HFFc6 (cell line): ENCODE measurements at regions not wholly inside any gene's neighbourhood (a gene's known extent, or its start where the extent isn't known, plus 50 kb on each side); places are given as distances from the start of the nearest gene placed in this dataset.

Experiments
- DNase-seq: peaks from one replicate; pipeline ENCODE4 v3.0.0-alpha.2; 2018
- H3K27ac Mint-ChIP-seq: 2 replicates; pipeline ENCODE4 v1.8.0; 2020; ENCODE audit warnings: mild to moderate bottlenecking, mixed read lengths
- H3K27me3 Mint-ChIP-seq: 2 replicates; pipeline ENCODE4 v1.8.0; 2021; ENCODE audit warnings: mild to moderate bottlenecking, moderate library complexity, mixed read lengths; ENCODE audit not compliant: insufficient read depth
- H3K36me3 Mint-ChIP-seq: 2 replicates; pipeline ENCODE4 v1.8.0; 2021; ENCODE audit warnings: low read depth, mixed read lengths
- H3K4me1 Mint-ChIP-seq: 2 replicates; pipeline ENCODE4 v1.8.0; 2020; ENCODE audit warnings: low read depth, mixed read lengths
- H3K4me3 Mint-ChIP-seq: 2 replicates; pipeline ENCODE4 v1.8.0; 2020; ENCODE audit warnings: mild to moderate bottlenecking, moderate library complexity, mixed read lengths
- H3K9me3 Mint-ChIP-seq: 2 replicates; pipeline ENCODE4 v1.8.0; 2020; ENCODE audit warnings: mild to moderate bottlenecking, mixed read lengths
- CTCF ChIP-seq: fragments of 200-600 bp; sonication (generic); IDR thresholded peaks from 2 replicates; pipeline ENCODE4 v1.5.0; 2021; ENCODE audit warnings: antibody characterized with exemption, mild to moderate bottlenecking

DNA sequence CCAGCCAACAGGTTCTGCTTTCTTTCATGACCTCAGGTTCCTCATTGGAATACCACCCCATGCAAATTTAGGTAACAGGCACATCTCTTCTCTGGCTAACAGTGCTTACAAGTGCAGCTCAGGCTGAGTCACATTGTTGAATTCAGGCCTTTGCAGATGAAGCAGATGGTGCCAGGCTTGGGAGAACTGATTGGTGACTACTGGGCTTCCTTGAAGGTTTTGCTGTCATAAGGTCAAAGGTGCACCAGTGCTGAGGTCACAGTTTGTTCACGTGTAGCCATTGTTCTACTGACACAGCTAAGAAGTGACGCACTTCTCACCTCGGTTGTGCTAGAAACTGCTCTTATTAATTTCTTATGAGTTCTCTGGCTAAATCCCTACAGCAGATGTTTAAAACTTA lies 128.6 kb upstream of the BMPER start:
- peak; percentile 13 for DNase-seq
- peaks cover 39% of the 10 kb centered on the region for H3K4me1 Mint-ChIP-seq
- no peaks in the 10 kb centered on the region for H3K9me3 Mint-ChIP-seq
- peaks cover 7% of the 10 kb centered on the region for H3K27me3 Mint-ChIP-seq
- H3K4me3 Mint-ChIP-seq: no peak overlapping the region
- TF ChIP-seq CTCF: no peak
- H3K36me3 Mint-ChIP-seq: no peaks in the 10 kb centered on the region; the same call in 1 of the 2 replicates
- no peak overlapping the region for H3K27ac Mint-ChIP-seq

- H3K27me3 Mint-ChIP-seq: peaks cover 7% of the 10 kb centered on the region
- H3K4me3 Mint-ChIP-seq: no peak overlapping the region
- H3K9me3 Mint-ChIP-seq: no peaks in the 10 kb centered on the region
- peaks cover 35% of the 10 kb centered on the region for H3K4me1 Mint-ChIP-seq
- peaks cover 4% of the 10 kb centered on the region for H3K36me3 Mint-ChIP-seq
- no peak for TF ChIP-seq CTCF
- DNase-seq: no peak
- no peak overlapping the region for H3K27ac Mint-ChIP-seq
Measured at GRCh38 chr7:33778195-33778594, 127.1 kb upstream of the BMPER start.

GRCh38 chr7:33779216-33779615 lies 126.1 kb upstream of the BMPER start:
- no peak for DNase-seq
- Mint-ChIP-seq H3K27me3 (peaks cover 7% of the 10 kb centered on the region), H3K4me1 (peaks cover 29% of the 10 kb centered on the region), H3K36me3 (peaks cover 4% of the 10 kb centered on the region), H3K27ac (no peak overlapping the region), H3K9me3 (no peaks in the 10 kb centered on the region), H3K4me3 (no peak overlapping the region)
- no peak for TF ChIP-seq CTCF

DNA sequence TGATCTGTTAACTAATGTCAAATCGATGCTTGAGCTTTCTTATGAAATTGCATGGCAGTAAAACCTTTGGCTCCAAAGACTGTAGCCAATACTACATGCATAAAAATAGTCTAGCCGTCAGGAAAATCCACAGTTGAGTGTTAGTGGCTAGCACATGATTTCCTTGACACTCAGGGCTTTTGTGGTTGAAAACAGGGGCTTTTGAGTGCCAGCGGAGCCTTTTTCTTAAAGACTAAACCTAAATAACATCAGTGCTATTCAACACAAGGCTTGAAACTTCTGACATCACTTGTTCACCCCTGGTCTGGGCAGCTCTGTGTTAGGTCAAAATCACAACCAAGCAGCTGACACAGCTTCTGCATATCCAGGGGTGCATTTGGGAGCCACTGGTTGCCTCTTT lies 124.2 kb upstream of the BMPER start:
- Mint-ChIP-seq H3K27me3 (peaks cover 17% of the 10 kb centered on the region), H3K9me3 (no peaks in the 10 kb centered on the region), H3K4me3 (no peak overlapping the region), H3K36me3 (peaks cover 4% of the 10 kb centered on the region; the same call in 1 of the 2 replicates), H3K27ac (no peak overlapping the region), H3K4me1 (peaks cover 24% of the 10 kb centered on the region)
- no peak for DNase-seq
- no peak for TF ChIP-seq CTCF

DNA sequence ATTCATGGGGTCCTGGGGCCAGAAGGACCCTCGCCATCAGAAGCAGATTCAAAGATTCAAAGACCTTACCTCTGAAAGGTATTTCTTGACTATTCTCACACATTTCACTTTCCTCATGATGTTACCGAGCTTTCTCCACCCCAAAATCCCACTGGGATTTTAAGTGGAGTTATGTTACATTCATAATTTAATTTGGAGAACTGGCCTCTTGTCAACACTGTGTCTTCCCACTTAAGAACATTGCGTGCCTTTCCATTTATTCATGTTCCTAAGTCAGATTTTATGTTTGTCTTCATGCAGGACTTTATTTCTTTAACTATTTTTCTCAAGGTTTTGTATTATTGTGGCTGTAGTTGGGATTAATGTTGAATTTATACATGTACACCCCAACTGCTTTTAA lies 123.5 kb upstream of the BMPER start:
- H3K27ac Mint-ChIP-seq: no peak overlapping the region
- peaks cover 4% of the 10 kb centered on the region; the same call in 1 of the 2 replicates for H3K36me3 Mint-ChIP-seq
- DNase-seq: no peak
- peaks cover 17% of the 10 kb centered on the region for H3K27me3 Mint-ChIP-seq
- no peak overlapping the region for H3K4me3 Mint-ChIP-seq
- H3K9me3 Mint-ChIP-seq: no peaks in the 10 kb centered on the region
- H3K4me1 Mint-ChIP-seq: peaks cover 20% of the 10 kb centered on the region
- no peak for TF ChIP-seq CTCF

DNA sequence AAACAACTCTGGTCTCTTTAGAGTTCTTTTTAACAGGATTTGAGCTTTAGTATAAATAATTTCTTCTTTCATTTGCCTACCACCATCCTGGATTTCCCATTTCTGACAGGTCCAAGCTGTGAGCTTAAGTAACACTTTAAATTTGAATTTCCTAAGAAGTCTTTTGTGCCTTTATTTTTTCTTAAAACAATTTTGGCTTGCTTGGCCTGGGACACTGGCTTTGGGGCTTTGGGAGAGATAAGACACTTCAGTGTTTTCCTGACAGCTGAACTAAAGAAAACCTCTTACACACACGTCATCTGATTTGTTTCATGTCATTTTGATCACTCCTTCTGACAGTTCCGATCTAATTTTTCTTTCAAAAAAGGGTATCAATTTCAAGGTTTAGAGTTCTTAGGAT lies 121.3 kb upstream of the BMPER start:
- Mint-ChIP-seq H3K27ac (no peak overlapping the region), H3K4me3 (no peak overlapping the region), H3K9me3 (no peaks in the 10 kb centered on the region), H3K4me1 (peaks cover 11% of the 10 kb centered on the region), H3K27me3 (peaks cover 24% of the 10 kb centered on the region), H3K36me3 (peaks cover 4% of the 10 kb centered on the region; the same call in 1 of the 2 replicates)
- no peak for TF ChIP-seq CTCF
- DNase-seq: no peak
